ENCODE measurements at regions not wholly inside any gene's neighbourhood (a gene's known extent, or its start where the extent isn't known, plus 50 kb on each side); places are given as distances from the start of the nearest gene placed in this dataset.
"Not testable (repeated sequence)": the region's sequence is repeated elsewhere in the genome, so short reads cannot be mapped to it uniquely, and the experiment has no call there.

GRCh38 chr6:9233226-9233625 lies 797.9 kb upstream of the SLC35B3 start:
- no peak for DNase-seq

- DNase-seq: no peak
Measured at GRCh38 chr6:9225441-9225871, 790.1 kb upstream of the SLC35B3 start.

GRCh38 chr6:9224539-9224938 lies 789.2 kb upstream of the SLC35B3 start:
- DNase-seq: no peak

- DNase-seq: not testable (repeated sequence)
Measured at GRCh38 chr6:9213717-9214116, 778.4 kb upstream of the SLC35B3 start.

- no peak for DNase-seq
Measured at GRCh38 chr6:9208966-9209365, 773.6 kb upstream of the SLC35B3 start.

- DNase-seq: no peak
Measured at GRCh38 chr6:9205645-9206044, 770.3 kb upstream of the SLC35B3 start.

GRCh38 chr6:9204171-9204570 lies 768.8 kb upstream of the SLC35B3 start:
- no peak for DNase-seq

- DNase-seq: no peak
Measured at GRCh38 chr6:9200712-9201111, 765.4 kb upstream of the SLC35B3 start.

- no peak for DNase-seq
Measured at GRCh38 chr6:9197726-9198125, 762.4 kb upstream of the SLC35B3 start.

- DNase-seq: no peak
Measured at GRCh38 chr6:9195322-9195721, 760.0 kb upstream of the SLC35B3 start.

GRCh38 chr6:9192405-9192909 lies 757.1 kb upstream of the SLC35B3 start:
- DNase-seq: no peak

- no peak for DNase-seq
Measured at GRCh38 chr6:9186148-9186547, 750.8 kb upstream of the SLC35B3 start.

GRCh38 chr6:9178071-9178470 lies 742.7 kb upstream of the SLC35B3 start:
- no peak for DNase-seq

- no peak for DNase-seq
Measured at GRCh38 chr6:9173229-9173628, 737.9 kb upstream of the SLC35B3 start.

- no peak for DNase-seq
Measured at GRCh38 chr6:9172096-9172495, 736.8 kb upstream of the SLC35B3 start.

GRCh38 chr6:9168669-9169068 lies 733.3 kb upstream of the SLC35B3 start:
- no peak for DNase-seq

GRCh38 chr6:9161731-9162130 lies 726.4 kb upstream of the SLC35B3 start:
- DNase-seq: no peak

- DNase-seq: no peak
Measured at GRCh38 chr6:9159051-9159450, 723.7 kb upstream of the SLC35B3 start.

- no peak for DNase-seq
Measured at GRCh38 chr6:9155836-9156235, 720.5 kb upstream of the SLC35B3 start.

GRCh38 chr6:9143140-9143539 lies 707.8 kb upstream of the SLC35B3 start:
- no peak for DNase-seq

- no peak for DNase-seq
Measured at GRCh38 chr6:9140951-9141460, 705.7 kb upstream of the SLC35B3 start.

- no peak for DNase-seq
Measured at GRCh38 chr6:9140172-9140571, 704.8 kb upstream of the SLC35B3 start.

GRCh38 chr6:9139746-9140145 lies 704.4 kb upstream of the SLC35B3 start:
- DNase-seq: no peak

GRCh38 chr6:9138936-9139335 lies 703.6 kb upstream of the SLC35B3 start:
- DNase-seq: no peak

GRCh38 chr6:9136141-9136822 lies 700.9 kb upstream of the SLC35B3 start:
- no peak for DNase-seq
